H1 (cell line): ENCODE measurements at regions not wholly inside any gene's neighbourhood (a gene's known extent, or its start where the extent isn't known, plus 50 kb on each side); places are given as distances from the start of the nearest gene placed in this dataset.

Source experiments
- CTCF ChIA-PET: fragments of 300-600 bp; sonication (Branson Sonifier 250); formaldehyde crosslinking; loops from one replicate; lab custom pipeline; 2021; ENCODE audit not compliant: partially characterized antibody; lab: Charles Lee
- POLR2A ChIA-PET: fragments of 300-600 bp; sonication (Branson Sonifier 250); formaldehyde crosslinking; loops from one replicate; lab custom pipeline; 2021; ENCODE audit warnings: inconsistent platforms; ENCODE audit not compliant: partially characterized antibody; lab: Charles Lee
- DNase-seq, 2 experiments: peaks; one replicate each; pipeline versions ENCODE4 v3.0.0 to v3.0.0-alpha.2; 2010 to 2022; ENCODE audit warnings: low spot score in 2 of 2, low read depth in 1 of 2, mixed read lengths in 1 of 2
- FAIRE-seq: peaks from 2 replicates; lab custom pipeline; 2011; peaks lifted over from hg19 to GRCh38; lab: Jason Lieb, UNC
- H2AFZ ChIP-seq: 2 replicates; pipeline ENCODE4 v1.8.1; 2012; ENCODE audit warnings: low read length, inconsistent platforms
- H2AK5ac ChIP-seq: 2 replicates; pipeline ENCODE4 v1.6.1; 2013; ENCODE audit warnings: low read depth, low read length
- H2BK120ac ChIP-seq: replicated peaks from 2 replicates; pipeline ENCODE3; 2013; ENCODE audit warnings: low read depth, low read length, inconsistent platforms
- H2BK12ac ChIP-seq: 2 replicates; pipeline ENCODE4 v1.6.1; 2013; ENCODE audit warnings: low read depth, low read length
- H2BK15ac ChIP-seq: 2 replicates; pipeline ENCODE4 v1.6.1; 2013; ENCODE audit warnings: low read length
- H2BK20ac ChIP-seq: 2 replicates; pipeline ENCODE4 v1.6.1; 2013; ENCODE audit warnings: low read length
- H2BK5ac ChIP-seq: 2 replicates; pipeline ENCODE4 v1.6.1; 2013; ENCODE audit warnings: low read depth, low read length
- H3K14ac ChIP-seq: 2 replicates; pipeline ENCODE4 v1.6.1; 2013; ENCODE audit warnings: inconsistent platforms; ENCODE audit not compliant: insufficient read length
- H3K18ac ChIP-seq: 2 replicates; pipeline ENCODE4 v1.6.1; 2013; ENCODE audit warnings: low read length; ENCODE audit errors: extremely low read depth
- H3K23ac ChIP-seq: 2 replicates; pipeline ENCODE4 v1.6.1; 2013; ENCODE audit warnings: inconsistent platforms; ENCODE audit not compliant: insufficient read length
- H3K23me2 ChIP-seq: 2 replicates; pipeline ENCODE4 v1.6.1; 2013; ENCODE audit warnings: low read depth, low read length
- H3K27ac ChIP-seq: 2 replicates; pipeline ENCODE4 v1.6.1; 2011; ENCODE audit warnings: low read depth, low read length, inconsistent platforms
- H3K27me3 ChIP-seq, 4 experiments: replicated peaks in 1 of 4; 1 replicate in 1 of 4; 2 replicates in 3 of 4; pipeline versions ENCODE4 v1.6.1 to v1.8.1; 2011 to 2013; ENCODE audit warnings: low read length in 3 of 4, mild to moderate bottlenecking in 3 of 4, inconsistent platforms in 2 of 4, mixed read lengths in 2 of 4, moderate library complexity in 1 of 4; ENCODE audit not compliant: control insufficient read depth in 3 of 4, insufficient read depth in 3 of 4; ENCODE audit errors: extremely low read depth in 1 of 4
- H3K36me3 ChIP-seq, 4 experiments: 2 replicates each; pipeline versions ENCODE4 v1.6.1 to v1.8.1; 2011 to 2013; ENCODE audit warnings: mild to moderate bottlenecking in 4 of 4, low read length in 3 of 4, moderate library complexity in 2 of 4, control low read depth in 1 of 4, inconsistent platforms in 1 of 4; ENCODE audit not compliant: insufficient read depth in 4 of 4, control insufficient read depth in 2 of 4
- H3K4ac ChIP-seq: replicated peaks from 2 replicates; pipeline ENCODE3; 2013; ENCODE audit warnings: low read length, low read depth, mixed read lengths, inconsistent platforms; ENCODE audit not compliant: insufficient read length
- H3K4me1 ChIP-seq, 4 experiments: replicated peaks in 1 of 4; 1 replicate in 1 of 4; 2 replicates in 3 of 4; pipeline versions ENCODE4 v1.6.1 to v1.8.1; 2011 to 2013; ENCODE audit warnings: low read length in 3 of 4, inconsistent platforms in 2 of 4, mixed read lengths in 1 of 4; ENCODE audit not compliant: insufficient read depth in 4 of 4, control insufficient read depth in 3 of 4
- H3K4me2 ChIP-seq, 2 experiments: 2 replicates each; pipeline versions ENCODE4 v1.6.1 to v1.8.1; 2011 to 2013; ENCODE audit warnings: low read depth in 2 of 2, low read length in 2 of 2, control low read depth in 1 of 2, inconsistent platforms in 1 of 2, mild to moderate bottlenecking in 1 of 2; ENCODE audit not compliant: insufficient read depth in 1 of 2
- H3K4me3 ChIP-seq, 4 experiments: fragments of 200-600, 300-600 bp in 1 of 4; sonication (generic), shearing (Covaris generic), sonication (Bioruptor Twin) in 1 of 4; 2 replicates each; pipeline versions ENCODE4 v1.5.1 to v1.8.1; 2011 to 2016; ENCODE audit warnings: low read length in 4 of 4, low read depth in 3 of 4, control low read depth in 2 of 4, inconsistent platforms in 2 of 4, mild to moderate bottlenecking in 2 of 4, mixed read lengths in 1 of 4, moderate library complexity in 1 of 4; ENCODE audit not compliant: insufficient read depth in 2 of 4; ENCODE audit errors: extremely low read depth in 1 of 4
- H3K56ac ChIP-seq: replicated peaks from 2 replicates; pipeline ENCODE3; 2013; ENCODE audit warnings: low read depth, mild to moderate bottlenecking, mixed read lengths, low read length, inconsistent platforms; ENCODE audit not compliant: insufficient read length
- H3K79me1 ChIP-seq: 2 replicates; pipeline ENCODE4 v1.6.1; 2013; ENCODE audit warnings: low read depth, low read length, control low read depth
- H3K79me2 ChIP-seq, 2 experiments: 2 replicates each; pipeline versions ENCODE4 v1.6.1 to v1.8.1; 2012 to 2013; ENCODE audit warnings: low read length in 2 of 2, mild to moderate bottlenecking in 2 of 2, inconsistent platforms in 1 of 2; ENCODE audit not compliant: insufficient read depth in 2 of 2, control insufficient read depth in 1 of 2
- H3K9ac ChIP-seq, 4 experiments: replicated peaks in 1 of 4; 1 replicate in 1 of 4; 2 replicates in 3 of 4; pipeline versions ENCODE4 v1.6.1 to v1.8.1; 2011 to 2013; ENCODE audit warnings: low read depth in 3 of 4, low read length in 3 of 4, control low read depth in 2 of 4, mild to moderate bottlenecking in 2 of 4, moderate library complexity in 2 of 4, inconsistent platforms in 1 of 4; ENCODE audit errors: extremely low read depth in 1 of 4
- H3K9me3 ChIP-seq, 2 experiments: 2 replicates each; pipeline versions ENCODE4 v1.6.1 to v1.8.1; 2012 to 2013; ENCODE audit warnings: mild to moderate bottlenecking in 2 of 2, moderate library complexity in 2 of 2, control low read depth in 1 of 2, inconsistent platforms in 1 of 2, low read depth in 1 of 2, low read length in 1 of 2, mixed read lengths in 1 of 2; ENCODE audit not compliant: insufficient read depth in 2 of 2
- H4K20me1 ChIP-seq, 2 experiments: replicated peaks in 1 of 2; 2 replicates each; pipeline versions ENCODE3 to v1.8.1; 2011 to 2013; ENCODE audit warnings: inconsistent platforms in 2 of 2, low read length in 2 of 2, mild to moderate bottlenecking in 1 of 2; ENCODE audit not compliant: insufficient read depth in 2 of 2, control insufficient read depth in 1 of 2
- H4K5ac ChIP-seq: 2 replicates; pipeline ENCODE4 v1.6.1; 2013; ENCODE audit warnings: low read length, low read depth, mixed read lengths, inconsistent platforms; ENCODE audit not compliant: insufficient read length
- H4K8ac ChIP-seq: 2 replicates; pipeline ENCODE4 v1.8.0; 2013; ENCODE audit warnings: mild to moderate bottlenecking, moderate library complexity, low read length, inconsistent platforms; ENCODE audit not compliant: insufficient read depth; ENCODE audit errors: extremely low read depth
- H4K91ac ChIP-seq: replicated peaks from 2 replicates; pipeline ENCODE3; 2013; ENCODE audit warnings: low read length, mixed read lengths, inconsistent platforms; ENCODE audit not compliant: insufficient read length
- CREB1 ChIP-seq: IDR thresholded peaks from 2 replicates; pipeline ENCODE4 v1.6.1; 2012; ENCODE audit warnings: inconsistent platforms
- FOSL1 ChIP-seq: IDR thresholded peaks from 2 replicates; pipeline ENCODE4 v1.6.1; 2011; ENCODE audit warnings: mild to moderate bottlenecking, low read depth, low read length, moderate library complexity; ENCODE audit not compliant: insufficient read depth
- SIRT6 ChIP-seq: IDR thresholded peaks from one replicate; pipeline ENCODE4 v1.7.1; 2012; ENCODE audit warnings: low read length, inconsistent platforms
- TAF1 ChIP-seq: IDR thresholded peaks from 2 replicates; pipeline ENCODE4 v1.6.1; 2011; ENCODE audit warnings: mild to moderate bottlenecking, low read depth, low read length
- TCF12 ChIP-seq: IDR thresholded peaks from 2 replicates; pipeline ENCODE4 v1.6.1; 2011; ENCODE audit warnings: low read depth, mild to moderate bottlenecking, low read length
- WGBS, 2 experiments: shearing (Covaris generic) in 1 of 2; methylation state at CpG; one replicate each; pipeline versions ENCODE4 v1.1.6 to v1.1.7; 2013 to 2015; ENCODE audit warnings: low lambda C conversion rate in 2 of 2, mixed read lengths in 2 of 2, inconsistent platforms in 1 of 2, low coverage in 1 of 2, missing lambda C conversion rate in 1 of 2; ENCODE audit not compliant: insufficient replicate concordance in 2 of 2, insufficient coverage in 1 of 2, insufficient read length in 1 of 2; ENCODE audit errors: extremely low coverage in 1 of 2, missing lambda C conversion rate in 1 of 2; 5-methylcytosine and 5-hydroxymethylcytosine counted together
- TF ChIP-seq, protein P1 (sequence below): IDR thresholded peaks from 2 replicates; pipeline ENCODE4 v1.6.1; 2012; ENCODE audit warnings: low read length, inconsistent platforms

DNA sequence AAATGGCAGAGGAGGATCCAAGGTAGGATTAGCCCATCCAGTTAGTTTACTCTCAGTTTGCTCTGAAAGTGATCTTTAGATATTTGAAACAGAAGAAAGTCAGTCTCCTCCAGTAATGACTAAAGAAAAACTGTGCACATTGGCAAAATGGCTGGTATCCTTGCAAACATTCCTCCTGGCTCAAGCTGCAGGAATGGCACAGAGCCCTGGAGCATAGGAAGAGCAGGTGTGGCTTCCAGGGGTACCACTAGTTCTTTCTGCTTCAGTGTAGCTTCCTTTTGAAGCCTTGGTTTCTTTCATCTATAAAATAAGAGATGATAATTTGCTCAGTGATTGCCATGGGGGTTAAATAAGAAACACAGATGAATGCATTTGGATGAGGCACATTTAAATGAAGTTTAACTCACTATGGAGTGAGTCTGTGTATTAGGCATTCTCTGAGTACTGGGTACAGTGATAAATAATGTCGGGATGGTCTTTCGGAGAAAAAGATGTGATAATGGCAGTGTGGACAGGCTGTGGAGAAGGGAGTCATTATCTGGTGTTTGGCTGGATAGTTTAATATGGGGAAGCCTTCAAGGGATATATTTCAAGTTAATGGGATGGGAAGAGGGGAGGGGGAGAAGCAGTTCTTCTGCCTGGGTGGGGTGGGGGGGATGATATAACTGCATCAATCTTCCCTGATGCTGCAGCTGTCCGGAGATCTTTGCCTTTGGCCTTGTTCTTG lies 217.3 kb upstream of the KLF4 start:
- no peaks in the 10 kb centered on the region for H3K9me3 ChIP-seq
- H3K79me1 ChIP-seq: no peaks in the 10 kb centered on the region
- H3K56ac ChIP-seq: no peak overlapping the region
- H2BK15ac ChIP-seq: no peak overlapping the region
- no peaks in the 10 kb centered on the region for H3K79me2 ChIP-seq
- DNase-seq: no peak
- no peak overlapping the region for H2BK12ac ChIP-seq
- no peak overlapping the region for H3K4ac ChIP-seq
- no peak overlapping the region for H3K9ac ChIP-seq
- no peak overlapping the region for H3K18ac ChIP-seq
- H4K8ac ChIP-seq: no peak overlapping the region
- no peak overlapping the region for H4K5ac ChIP-seq
- H4K20me1 ChIP-seq: no peaks in the 10 kb centered on the region
- H3K23ac ChIP-seq: no peak overlapping the region
- H2AFZ ChIP-seq: no peak overlapping the region
- H4K91ac ChIP-seq: no peak overlapping the region
- no peak overlapping the region for H2BK5ac ChIP-seq
- H3K4me2 ChIP-seq: no peak overlapping the region
- ChIA-PET CTCF (no interaction called here), POLR2A (no interaction called here)
- TF ChIP-seq FOSL1: no peak
- no peak for TF ChIP-seq TAF1
- no peak for TF ChIP-seq SIRT6
- no peak for TF ChIP-seq CREB1
- TF ChIP-seq, protein P1, sequence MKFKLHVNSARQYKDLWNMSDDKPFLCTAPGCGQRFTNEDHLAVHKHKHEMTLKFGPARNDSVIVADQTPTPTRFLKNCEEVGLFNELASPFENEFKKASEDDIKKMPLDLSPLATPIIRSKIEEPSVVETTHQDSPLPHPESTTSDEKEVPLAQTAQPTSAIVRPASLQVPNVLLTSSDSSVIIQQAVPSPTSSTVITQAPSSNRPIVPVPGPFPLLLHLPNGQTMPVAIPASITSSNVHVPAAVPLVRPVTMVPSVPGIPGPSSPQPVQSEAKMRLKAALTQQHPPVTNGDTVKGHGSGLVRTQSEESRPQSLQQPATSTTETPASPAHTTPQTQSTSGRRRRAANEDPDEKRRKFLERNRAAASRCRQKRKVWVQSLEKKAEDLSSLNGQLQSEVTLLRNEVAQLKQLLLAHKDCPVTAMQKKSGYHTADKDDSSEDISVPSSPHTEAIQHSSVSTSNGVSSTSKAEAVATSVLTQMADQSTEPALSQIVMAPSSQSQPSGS: no peak
- TF ChIP-seq TCF12: no peak
- no peaks in the 10 kb centered on the region for H3K4me1 ChIP-seq
- H2BK120ac ChIP-seq: no peak overlapping the region
- no peak overlapping the region for H3K4me3 ChIP-seq
- H3K23me2 ChIP-seq: no peaks in the 10 kb centered on the region
- H3K27ac ChIP-seq: no peak overlapping the region
- no peaks in the 10 kb centered on the region for H3K36me3 ChIP-seq
- WGBS, 2 experiments: 87% methylated on average over 3 of the region's 3 CpGs; no CpG with 5 or more reads in 1 of the 2 experiments
- no peaks in the 10 kb centered on the region for H3K27me3 ChIP-seq
- no peak for FAIRE-seq
- H3K14ac ChIP-seq: no peak overlapping the region
- no peak overlapping the region for H2AK5ac ChIP-seq
- no peak overlapping the region for H2BK20ac ChIP-seq
